T47D (cell line): ENCODE measurements at regions not wholly inside any gene's neighbourhood (a gene's known extent, or its start where the extent isn't known, plus 50 kb on each side); places are given as distances from the start of the nearest gene placed in this dataset.

Experiments
- DNase-seq, 2 experiments: peaks; one replicate each; pipeline versions ENCODE4 v3.0.0 to v3.0.0-alpha.2; 2011 to 2012; ENCODE audit warnings: low read depth in 1 of 2, low spot score in 1 of 2
- JUND ChIP-seq: IDR thresholded peaks from 2 replicates; pipeline ENCODE4 v1.6.1; 2012; ENCODE audit warnings: low read depth
- in situ Hi-C: cut with HindIII; loops from 2 replicates; pipeline ENCODE4 v1.10.0; 2016; ENCODE audit warnings: low sequenced_read_pairs, low pct_unique_long_range_greater_than_20kb

DNA sequence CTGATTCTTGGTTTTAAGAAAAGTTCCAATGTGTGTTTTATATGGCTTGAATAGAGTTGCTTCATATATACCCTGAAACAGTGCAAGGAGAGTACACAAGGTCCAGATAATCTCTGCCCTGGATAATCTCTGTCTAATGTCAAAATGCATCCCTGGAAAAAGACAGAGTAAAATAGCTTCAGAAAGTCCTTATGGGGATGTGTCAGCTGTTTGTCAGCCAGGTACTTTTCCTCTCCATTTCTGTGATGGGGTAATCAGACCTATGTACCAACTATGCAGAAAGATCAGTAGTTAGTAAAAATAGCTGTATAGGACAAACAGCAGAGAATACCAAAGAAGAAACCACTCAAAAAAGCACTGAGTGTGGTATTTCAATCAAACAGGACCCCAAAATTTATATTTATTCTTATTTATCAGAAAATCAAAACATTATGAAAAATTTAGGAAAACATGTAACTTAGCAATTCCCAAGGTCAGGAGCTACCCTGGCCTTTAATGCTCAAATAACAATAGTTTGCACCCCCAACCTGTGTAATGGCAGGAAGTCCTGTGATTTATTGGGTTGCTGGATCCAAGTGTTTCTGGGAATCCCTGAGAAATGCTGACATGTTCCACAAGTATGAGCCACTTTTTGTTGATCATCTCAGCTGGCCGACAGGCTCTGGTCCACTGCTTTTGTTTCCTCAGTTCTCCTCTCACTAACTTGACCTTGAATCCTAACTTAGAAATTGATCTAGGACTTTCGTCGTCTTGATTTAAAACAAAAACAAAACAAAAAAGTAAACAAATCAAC is 69.6 kb downstream of the MDH1 start:
- DNase-seq = no peak
- in situ Hi-C loops = no loop called here
- no peak for TF ChIP-seq JUND

DNA sequence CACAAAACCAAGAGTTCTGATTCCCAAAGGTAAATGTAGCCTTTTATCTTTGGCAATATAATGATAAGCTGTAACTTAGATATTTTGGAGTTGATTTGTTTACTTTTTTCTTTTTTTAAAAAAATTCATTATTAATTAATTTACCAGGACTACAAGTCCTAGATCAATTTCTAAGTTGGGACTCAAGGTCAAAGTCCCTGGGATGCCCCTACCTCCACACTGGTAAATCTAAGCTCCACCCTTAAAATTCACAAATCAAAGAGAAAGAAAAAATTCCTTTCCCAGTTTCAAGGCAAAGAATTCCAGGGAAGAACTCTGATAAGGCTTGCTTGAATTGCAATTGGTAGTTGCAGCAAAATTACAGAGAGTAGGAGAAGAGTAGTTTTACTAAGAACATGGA is 71.3 kb downstream of the MDH1 start:
- no peak for TF ChIP-seq JUND
- DNase-seq = no peak
- in situ Hi-C loops = no loop called here

DNA sequence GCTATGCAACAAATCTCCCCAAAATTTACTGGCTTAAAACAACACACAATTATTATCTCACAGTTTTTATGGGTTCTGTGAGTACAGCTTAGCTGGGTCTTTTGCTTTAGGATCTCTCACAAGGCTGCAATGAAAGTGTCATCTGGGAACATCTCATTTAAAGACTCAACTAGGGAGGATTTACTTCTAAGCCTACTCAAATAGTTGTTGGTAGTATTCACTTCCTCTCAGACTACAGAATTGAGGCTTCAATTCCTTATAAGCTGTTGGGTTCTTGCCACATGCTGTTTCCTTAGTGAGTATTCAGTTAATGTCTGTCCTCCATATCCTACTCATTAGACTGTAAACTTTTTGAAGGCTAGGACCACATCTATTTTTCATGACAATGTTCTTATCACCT is 72.3 kb downstream of the MDH1 start:
- DNase-seq = no peak
- in situ Hi-C loops = no loop called here
- no peak for TF ChIP-seq JUND

DNA sequence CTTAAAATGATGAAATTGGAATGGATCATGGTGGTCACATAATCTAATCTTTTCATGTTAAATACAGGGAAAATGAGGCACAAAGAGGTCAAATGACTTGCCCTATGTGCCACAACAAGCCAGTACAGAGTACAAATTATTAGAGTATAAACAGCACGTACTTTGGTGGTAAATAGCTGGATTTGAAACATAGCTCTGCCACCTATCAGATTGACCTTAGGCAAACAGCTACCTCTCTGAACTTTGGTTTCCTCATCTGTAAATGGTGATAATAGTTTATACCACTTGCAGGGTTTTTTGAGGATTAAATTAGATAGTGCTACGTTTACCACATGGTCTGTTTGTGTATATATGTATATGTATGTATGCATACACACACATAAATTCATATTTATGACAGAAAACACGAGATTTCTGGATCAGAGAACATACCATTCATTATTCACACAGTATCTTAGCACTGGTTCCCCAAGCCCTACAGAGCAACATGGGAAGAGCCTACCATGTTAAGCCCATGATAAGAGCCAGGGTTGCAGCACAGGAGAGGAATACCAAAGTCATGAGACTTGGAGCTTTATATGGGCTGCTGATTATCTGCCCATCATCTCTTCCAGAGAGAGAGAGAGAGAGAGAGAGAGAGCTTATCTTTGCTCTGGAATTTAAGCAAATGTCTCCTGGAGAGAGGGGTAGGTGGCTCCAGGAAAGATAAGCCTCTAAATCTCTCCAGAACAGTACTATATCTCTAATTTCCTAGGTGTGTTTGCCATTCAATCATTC is 73.5 kb downstream of the MDH1 start:
- in situ Hi-C loops = no loop called here
- no peak for DNase-seq
- TF ChIP-seq JUND = no peak

DNA sequence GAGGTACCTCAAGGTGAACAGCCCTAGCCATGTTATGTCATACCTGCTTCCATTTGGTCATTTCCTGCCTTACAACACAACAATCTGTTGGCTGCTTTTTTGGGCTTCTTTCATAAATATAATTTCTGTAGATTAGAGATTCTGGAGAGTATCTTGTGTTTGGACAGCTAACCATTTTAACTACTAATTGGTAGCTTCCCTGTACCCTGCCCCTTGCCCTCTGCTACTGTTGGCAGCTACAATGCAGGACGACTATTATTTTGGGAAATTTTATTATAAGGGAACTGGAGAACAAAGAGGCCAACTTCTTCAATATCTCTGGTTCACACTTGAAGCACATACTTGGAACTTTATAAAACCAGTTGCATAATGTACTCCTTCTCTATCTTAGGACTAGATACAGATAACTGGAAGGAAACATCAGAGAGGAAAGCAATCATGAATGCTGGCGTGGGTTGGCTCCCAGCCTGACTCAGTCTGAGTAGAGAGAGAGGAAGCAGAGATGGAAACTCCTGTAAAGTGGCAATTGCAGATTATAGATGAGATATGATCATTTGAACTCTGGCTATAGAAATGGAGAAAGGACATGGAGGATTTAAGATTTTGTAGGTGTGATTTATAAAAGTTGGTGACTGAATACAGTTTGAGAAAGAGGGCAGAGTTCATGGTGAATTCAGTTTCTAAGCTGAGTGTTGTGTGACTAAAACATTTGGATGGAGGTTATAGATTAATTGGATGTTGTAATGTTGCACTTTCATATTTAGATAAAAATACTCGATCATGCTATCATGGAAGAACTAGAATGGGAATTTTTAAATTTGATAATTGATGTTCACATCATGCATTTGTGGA is 74.5 kb downstream of the MDH1 start:
- in situ Hi-C loops = no loop called here
- DNase-seq = no peak
- no peak for TF ChIP-seq JUND

DNA sequence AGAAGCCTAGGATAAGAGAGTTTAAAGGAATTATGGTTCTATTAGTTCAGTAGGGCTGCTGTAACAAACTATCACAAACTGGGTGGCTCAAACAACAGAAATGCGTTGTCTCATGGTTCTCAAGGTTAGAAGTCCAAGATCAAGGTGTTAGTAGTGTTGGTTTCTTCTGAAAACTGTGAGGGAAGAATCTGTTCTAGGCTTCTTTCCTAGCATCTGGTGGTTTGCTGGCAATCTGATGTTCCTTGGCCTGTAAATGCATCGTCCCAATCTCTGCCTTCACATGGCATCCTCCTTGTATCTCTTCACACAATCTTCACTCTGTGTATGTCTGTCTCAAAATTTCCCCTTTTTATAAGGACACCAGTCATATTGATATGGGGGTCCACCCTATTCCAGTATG is 76.3 kb downstream of the MDH1 start:
- in situ Hi-C loops = no loop called here
- no peak for DNase-seq
- TF ChIP-seq JUND = no peak

DNA sequence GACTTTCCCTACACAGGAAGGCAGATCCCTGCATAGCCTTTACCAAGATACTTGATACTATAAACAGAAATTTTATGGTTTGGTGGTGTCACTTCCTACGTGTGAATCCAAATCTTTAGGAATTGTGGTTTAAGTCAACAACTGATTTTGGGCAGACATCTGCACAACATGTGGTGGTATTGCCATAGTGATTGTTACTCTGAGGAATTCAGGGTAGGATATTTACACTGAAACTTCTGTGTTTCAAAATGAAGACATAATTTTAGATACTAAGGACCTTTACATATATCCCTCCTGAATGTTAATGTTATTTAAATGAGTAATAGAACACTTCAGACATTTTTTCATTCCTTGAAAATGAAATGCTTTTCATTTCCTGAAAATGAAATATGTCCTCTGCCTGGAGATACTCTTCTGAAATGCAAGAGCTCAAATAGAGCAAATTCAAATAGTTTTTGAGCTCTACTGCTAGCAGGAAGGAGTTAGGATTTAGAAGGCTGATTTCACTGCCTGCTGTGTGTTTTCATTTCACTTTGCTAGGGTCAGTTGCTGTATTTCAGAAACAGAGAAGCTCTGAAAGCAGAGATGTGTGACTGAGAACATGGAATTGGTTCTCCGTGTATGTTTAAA is 77.2 kb downstream of the MDH1 start:
- in situ Hi-C loops = no loop called here
- DNase-seq = no peak

DNA sequence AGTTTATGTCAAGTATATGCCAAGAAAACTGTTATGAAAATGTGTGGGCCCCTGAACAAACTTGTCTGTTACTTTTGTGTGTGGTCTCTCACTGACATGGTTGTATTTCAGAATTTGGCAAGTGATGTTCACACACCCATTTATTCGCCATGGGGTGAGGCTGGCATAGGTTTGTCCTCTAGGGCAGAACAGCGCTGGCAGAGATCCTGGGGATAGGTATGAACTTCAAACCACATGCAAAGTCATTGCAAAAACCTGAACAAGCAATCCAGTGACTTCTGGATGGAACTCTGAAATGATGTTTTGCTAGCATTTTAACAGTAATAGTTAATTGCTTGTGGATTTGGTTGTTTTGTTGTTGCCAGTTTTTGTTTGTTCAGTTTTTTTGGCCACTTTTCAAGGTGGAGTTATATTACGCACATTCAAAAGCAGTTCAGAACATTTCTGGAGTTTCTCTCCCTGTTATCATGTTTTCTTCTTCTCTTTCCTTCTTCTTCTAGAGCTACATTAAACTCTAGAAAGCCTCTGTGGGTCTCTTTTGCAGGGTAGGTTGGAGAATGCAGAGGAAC is 78.5 kb downstream of the MDH1 start:
- in situ Hi-C loops = no loop called here
- peak; percentile 10 to 53 for DNase-seq
- TF ChIP-seq JUND = no peak

More for the DNA sequence above, 77.2 kb downstream of the MDH1 start:
- no peak for TF ChIP-seq JUND

DNA sequence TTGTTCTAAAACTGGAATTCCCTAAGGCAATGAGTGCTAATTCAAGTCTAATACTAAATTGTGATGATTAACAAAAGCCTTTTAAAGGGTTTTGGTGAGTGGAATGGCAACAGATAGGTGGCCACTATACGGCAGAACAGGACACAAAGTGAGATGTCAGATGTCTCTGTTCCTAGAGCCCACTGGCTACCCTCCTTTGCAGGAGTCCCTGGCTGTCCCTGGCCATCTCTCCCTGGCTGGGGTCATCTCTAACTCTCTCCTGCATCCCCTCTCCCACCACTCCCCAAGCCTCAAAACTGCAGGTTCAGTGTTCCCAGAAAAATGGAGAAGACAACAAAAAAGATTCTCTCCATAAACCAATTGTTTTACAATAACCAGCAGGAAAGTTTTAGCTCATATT is 79.2 kb downstream of the MDH1 start:
- in situ Hi-C loops = no loop called here
- TF ChIP-seq JUND = no peak
- no peak for DNase-seq

DNA sequence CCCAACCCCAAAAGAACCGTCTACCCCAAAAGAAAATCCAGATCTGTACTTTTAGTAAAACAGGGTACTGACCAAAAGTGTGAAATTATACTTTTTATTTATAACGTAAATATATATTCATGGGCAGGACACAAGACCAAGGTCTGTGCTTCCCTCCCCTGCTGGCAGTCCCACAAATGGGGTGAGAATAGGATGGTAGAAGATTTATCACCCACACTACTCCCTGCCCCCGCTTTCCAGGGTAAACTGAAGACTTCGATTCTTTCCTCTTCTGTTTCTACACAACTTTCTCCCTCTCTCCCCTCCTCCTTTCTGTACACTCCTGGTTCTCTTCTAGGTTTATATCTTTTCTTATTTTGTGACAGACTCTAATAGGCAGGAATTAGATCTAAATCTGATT is 79.7 kb downstream of the MDH1 start:
- TF ChIP-seq JUND = no peak
- DNase-seq = no peak
- in situ Hi-C loops = no loop called here

DNA sequence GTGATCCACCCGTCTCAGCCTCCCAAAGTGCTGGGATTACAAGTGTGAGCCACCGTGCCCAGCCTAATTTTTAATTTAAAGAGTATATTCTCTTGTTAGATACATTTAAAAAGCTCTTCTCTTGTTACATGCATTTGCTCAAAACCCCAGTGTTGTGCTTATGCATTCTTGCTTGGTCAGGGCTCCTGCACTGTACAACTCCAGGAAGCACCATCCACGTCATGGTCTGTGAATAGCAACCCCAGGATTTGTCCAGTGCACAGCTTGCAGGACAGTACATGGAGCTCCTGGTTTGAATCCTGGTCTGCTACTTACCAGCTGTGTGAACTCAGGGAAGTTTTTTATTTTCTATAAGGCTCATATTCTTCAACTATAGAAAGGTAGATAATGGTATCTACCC is 80.8 kb downstream of the MDH1 start:
- DNase-seq = no peak
- no peak for TF ChIP-seq JUND
- in situ Hi-C loops = no loop called here
